ENCODE measurements at regions not wholly inside any gene's neighbourhood (a gene's known extent, or its start where the extent isn't known, plus 50 kb on each side); places are given as distances from the start of the nearest gene placed in this dataset.

DNA sequence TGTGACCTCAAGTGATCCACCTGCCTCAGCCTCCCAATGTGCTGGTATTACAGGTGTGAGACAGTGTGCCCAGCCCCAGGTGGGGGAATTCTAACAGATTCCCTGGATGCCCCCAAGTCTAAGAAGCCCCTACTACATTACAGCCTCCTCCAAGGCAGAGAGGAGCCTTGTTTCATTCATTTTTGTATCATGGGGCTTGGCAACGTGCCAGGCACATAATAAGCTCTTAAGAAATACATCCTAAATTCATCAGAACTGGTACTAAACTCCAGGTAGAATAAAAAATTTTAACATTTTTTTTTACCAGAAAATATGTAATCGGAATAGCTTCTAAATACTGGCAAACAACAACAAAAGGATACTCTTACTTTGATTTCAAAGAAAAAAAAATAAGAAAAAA, 127.1 kb downstream of the CHIC2 start:
- Histone ChIP-seq H3K9me3 (peaks cover 0 to 3% (median 0%) of the 10 kb centered on the region in 3 donors), H3K4me3 (no peak overlapping the region), H3K36me3 (peaks cover 0 to 3% of the 10 kb centered on the region in 2 donors), H3K27ac (no peak overlapping the region), H3K27me3 (no peaks in the 10 kb centered on the region), H3K4me1 (no peaks in the 10 kb centered on the region)
- intact Hi-C loops (cut with DNase I; ENCODE audit: low total_unique reads): no loop called here
- TF ChIP-seq, protein P1, sequence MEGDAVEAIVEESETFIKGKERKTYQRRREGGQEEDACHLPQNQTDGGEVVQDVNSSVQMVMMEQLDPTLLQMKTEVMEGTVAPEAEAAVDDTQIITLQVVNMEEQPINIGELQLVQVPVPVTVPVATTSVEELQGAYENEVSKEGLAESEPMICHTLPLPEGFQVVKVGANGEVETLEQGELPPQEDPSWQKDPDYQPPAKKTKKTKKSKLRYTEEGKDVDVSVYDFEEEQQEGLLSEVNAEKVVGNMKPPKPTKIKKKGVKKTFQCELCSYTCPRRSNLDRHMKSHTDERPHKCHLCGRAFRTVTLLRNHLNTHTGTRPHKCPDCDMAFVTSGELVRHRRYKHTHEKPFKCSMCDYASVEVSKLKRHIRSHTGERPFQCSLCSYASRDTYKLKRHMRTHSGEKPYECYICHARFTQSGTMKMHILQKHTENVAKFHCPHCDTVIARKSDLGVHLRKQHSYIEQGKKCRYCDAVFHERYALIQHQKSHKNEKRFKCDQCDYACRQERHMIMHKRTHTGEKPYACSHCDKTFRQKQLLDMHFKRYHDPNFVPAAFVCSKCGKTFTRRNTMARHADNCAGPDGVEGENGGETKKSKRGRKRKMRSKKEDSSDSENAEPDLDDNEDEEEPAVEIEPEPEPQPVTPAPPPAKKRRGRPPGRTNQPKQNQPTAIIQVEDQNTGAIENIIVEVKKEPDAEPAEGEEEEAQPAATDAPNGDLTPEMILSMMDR (IDR thresholded peaks at IDR 0.05 in 4 of 5, conservative IDR thresholded peaks at IDR 0.05 in 1 of 5): no peak
- no peak for TF ChIP-seq POLR2A (IDR thresholded peaks at IDR 0.05)
- in situ Hi-C loops (cut with MboI; ENCODE audit: low sequenced_read_pairs in 4 of 4): loop anchor here in 1 of 4 donors (25.0 kb wide), 1 partner anchor 750 kb away; no protein-coding TSS in a partner anchor
- DNase-seq (no peak), ATAC-seq (no peak)

GRCh38 chr4:53935780-53936179, 128.6 kb downstream of the CHIC2 start:
- intact Hi-C loops (cut with DNase I; ENCODE audit: low total_unique reads): no loop called here

DNA sequence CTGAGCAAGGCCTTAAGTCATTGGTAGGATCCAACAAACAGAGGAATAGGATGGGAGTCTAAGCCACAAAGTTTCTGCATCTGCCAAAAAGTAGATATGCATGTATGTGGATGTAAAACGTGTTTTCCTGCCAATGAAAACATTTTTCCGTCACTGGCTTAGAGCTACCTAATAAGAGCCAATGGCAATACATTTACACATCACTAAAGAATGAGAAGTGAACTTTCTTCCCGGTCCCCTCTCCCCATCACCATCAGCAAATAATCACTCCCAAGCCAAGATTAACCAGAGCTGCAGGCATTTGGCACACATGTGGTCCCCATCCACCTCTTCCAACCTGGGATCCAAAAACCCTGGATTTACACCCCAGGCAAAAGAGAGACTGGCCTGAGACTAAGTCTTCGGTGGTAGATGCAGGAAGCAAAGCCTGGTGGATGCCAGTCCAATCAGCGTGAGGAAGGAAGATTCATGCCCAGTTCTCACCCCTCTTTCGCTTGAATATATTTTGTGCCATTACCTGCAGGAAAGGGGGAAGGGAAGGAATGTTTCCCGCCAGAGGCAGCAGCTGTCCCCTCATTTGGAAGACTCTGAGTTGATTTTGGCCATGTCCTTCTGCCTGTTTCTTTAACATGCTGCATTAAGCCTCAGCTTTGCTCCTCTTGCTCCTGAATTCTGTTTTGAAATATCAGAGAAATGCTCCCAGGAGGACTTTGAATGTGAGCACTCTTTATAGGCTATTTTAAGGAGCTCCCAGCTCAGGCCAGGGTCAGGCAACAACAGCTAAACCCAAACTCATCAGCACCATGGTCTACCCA, 131.4 kb downstream of the CHIC2 start:
- TF ChIP-seq, protein P1 (IDR thresholded peaks at IDR 0.05 in 4 of 5, conservative IDR thresholded peaks at IDR 0.05 in 1 of 5): no peak
- TF ChIP-seq POLR2A (IDR thresholded peaks at IDR 0.05): no peak
- in situ Hi-C loops (cut with MboI; ENCODE audit: low sequenced_read_pairs in 4 of 4): loop anchor here in 1 of 4 donors (25.0 kb wide), 1 partner anchor 746 kb away; no protein-coding TSS in a partner anchor
- Histone ChIP-seq H3K36me3 (no peaks in the 10 kb centered on the region), H3K27ac (no peak overlapping the region), H3K4me1 (no peaks in the 10 kb centered on the region), H3K27me3 (no peaks in the 10 kb centered on the region), H3K4me3 (no peak overlapping the region), H3K9me3 (no peaks in the 10 kb centered on the region)
- DNase-seq: no peak
- intact Hi-C loops (cut with DNase I; ENCODE audit: low total_unique reads): no loop called here
- no peak for ATAC-seq

More at GRCh38 chr4:53935780-53936179, 128.6 kb downstream of the CHIC2 start:
- Histone ChIP-seq H3K9me3 (peaks cover 0 to 3% (median 0%) of the 10 kb centered on the region in 3 donors), H3K4me3 (no peak overlapping the region), H3K36me3 (peaks cover 0 to 3% of the 10 kb centered on the region in 2 donors), H3K27me3 (no peaks in the 10 kb centered on the region), H3K4me1 (no peaks in the 10 kb centered on the region), H3K27ac (no peak overlapping the region)
- in situ Hi-C loops (cut with MboI; ENCODE audit: low sequenced_read_pairs in 4 of 4): loop anchor here in 1 of 4 donors (25.0 kb wide), 1 partner anchor 748 kb away; no protein-coding TSS in a partner anchor
- ATAC-seq: no peak
- TF ChIP-seq POLR2A (IDR thresholded peaks at IDR 0.05): no peak
- TF ChIP-seq, protein P1 (IDR thresholded peaks at IDR 0.05 in 4 of 5, conservative IDR thresholded peaks at IDR 0.05 in 1 of 5): no peak
- DNase-seq: no peak

DNA sequence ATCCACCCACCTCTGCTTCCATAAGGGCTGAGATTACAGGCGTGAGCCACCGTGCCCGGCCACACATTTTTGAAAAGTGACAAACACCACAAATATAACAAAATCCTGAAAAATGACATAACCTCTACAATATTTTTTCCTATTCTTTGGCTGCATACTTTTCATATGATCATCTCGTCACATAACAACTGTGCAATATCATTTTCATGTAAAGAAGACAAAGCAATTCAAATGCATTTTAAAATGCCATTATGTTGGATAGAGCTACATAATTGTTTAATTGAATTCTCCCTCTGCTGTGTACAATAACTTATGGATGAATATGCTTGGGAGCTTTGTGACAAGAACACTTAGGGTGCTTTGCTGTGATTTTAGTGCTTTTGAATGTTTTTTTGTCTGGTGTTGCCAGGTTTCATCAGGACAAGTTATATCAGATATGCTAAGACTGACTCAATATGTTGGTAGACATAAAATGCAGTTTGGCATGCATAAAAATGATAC, 132.9 kb downstream of the CHIC2 start:
- H3K4me1 ChIP-seq: no peaks in the 10 kb centered on the region
- no peaks in the 10 kb centered on the region for H3K27me3 ChIP-seq
- no peaks in the 10 kb centered on the region for H3K36me3 ChIP-seq
- no peak overlapping the region for H3K4me3 ChIP-seq
- DNase-seq (no peak), ATAC-seq (no peak)
- intact Hi-C loops (cut with DNase I; ENCODE audit: low total_unique reads) (no loop called here), in situ Hi-C loops (cut with MboI; ENCODE audit: low sequenced_read_pairs in 4 of 4) (loop anchor here in 1 of 4 donors (25.0 kb wide), 1 partner anchor 744 kb away; no protein-coding TSS in a partner anchor)
- no peaks in the 10 kb centered on the region for H3K9me3 ChIP-seq
- no peak overlapping the region for H3K27ac ChIP-seq
- TF ChIP-seq POLR2A (IDR thresholded peaks at IDR 0.05): no peak
- TF ChIP-seq, protein P1 (IDR thresholded peaks at IDR 0.05 in 4 of 5, conservative IDR thresholded peaks at IDR 0.05 in 1 of 5): no peak

Measured in gastrocnemius medialis (tissue), 4 donors.